ENCODE measurements at regions not wholly inside any gene's neighbourhood (a gene's known extent, or its start where the extent isn't known, plus 50 kb on each side); places are given as distances from the start of the nearest gene placed in this dataset.

DNA sequence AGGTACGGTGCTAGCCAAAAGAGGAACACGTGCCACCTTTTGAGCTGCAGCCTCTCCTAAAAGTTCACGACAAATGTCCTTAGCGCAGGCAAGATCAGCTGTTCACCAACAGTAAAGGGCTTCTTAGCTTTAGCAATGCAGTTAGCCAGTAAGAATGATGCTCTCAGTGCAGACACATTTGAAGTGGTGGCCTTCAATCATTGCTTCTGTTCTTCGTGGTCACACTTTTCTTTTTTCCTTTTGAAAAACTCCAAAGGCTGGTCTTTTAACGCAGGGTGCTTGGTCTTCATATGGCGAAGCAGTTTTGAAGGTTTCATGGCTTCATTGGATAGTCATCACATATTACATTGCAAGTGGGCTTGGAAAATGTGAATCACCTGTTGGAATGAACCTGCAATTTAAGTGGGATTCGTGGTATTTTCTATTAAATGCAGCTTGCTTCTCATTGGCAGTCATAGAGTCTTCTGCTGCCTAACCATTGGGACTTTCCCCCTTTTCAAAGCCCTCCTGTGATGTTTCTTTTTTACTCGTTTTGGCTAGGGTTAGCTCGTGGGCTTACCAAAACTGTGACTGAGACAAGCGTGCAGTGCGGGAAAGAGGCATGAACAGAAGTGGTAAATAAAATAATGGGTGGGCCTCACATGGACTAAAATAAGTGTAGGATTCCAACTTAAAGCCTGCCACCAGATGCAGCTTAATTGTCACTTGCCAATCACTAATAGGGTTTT lies 100.9 kb downstream of the MRPL36 start:
- Histone ChIP-seq H3K27me3 (replicated peaks; ENCODE audit: control insufficient read depth, insufficient read depth, low read length) (no peaks in the 10 kb centered on the region; the same call in 1 of the 2 replicates), H3K4me3 (replicated peaks; ENCODE audit: low read depth, low read length) (no peak overlapping the region), H3K36me3 (ENCODE audit: control insufficient read depth, insufficient read depth, low read length) (no peaks in the 10 kb centered on the region)
- no peak for DNase-seq (ENCODE audit: extremely low read depth, insufficient read length)
- TF ChIP-seq, protein P1, sequence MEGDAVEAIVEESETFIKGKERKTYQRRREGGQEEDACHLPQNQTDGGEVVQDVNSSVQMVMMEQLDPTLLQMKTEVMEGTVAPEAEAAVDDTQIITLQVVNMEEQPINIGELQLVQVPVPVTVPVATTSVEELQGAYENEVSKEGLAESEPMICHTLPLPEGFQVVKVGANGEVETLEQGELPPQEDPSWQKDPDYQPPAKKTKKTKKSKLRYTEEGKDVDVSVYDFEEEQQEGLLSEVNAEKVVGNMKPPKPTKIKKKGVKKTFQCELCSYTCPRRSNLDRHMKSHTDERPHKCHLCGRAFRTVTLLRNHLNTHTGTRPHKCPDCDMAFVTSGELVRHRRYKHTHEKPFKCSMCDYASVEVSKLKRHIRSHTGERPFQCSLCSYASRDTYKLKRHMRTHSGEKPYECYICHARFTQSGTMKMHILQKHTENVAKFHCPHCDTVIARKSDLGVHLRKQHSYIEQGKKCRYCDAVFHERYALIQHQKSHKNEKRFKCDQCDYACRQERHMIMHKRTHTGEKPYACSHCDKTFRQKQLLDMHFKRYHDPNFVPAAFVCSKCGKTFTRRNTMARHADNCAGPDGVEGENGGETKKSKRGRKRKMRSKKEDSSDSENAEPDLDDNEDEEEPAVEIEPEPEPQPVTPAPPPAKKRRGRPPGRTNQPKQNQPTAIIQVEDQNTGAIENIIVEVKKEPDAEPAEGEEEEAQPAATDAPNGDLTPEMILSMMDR (IDR thresholded peaks at IDR 0.05; ENCODE audit: insufficient read depth, low read length, poor library complexity, severe bottlenecking), result no peak

DNA sequence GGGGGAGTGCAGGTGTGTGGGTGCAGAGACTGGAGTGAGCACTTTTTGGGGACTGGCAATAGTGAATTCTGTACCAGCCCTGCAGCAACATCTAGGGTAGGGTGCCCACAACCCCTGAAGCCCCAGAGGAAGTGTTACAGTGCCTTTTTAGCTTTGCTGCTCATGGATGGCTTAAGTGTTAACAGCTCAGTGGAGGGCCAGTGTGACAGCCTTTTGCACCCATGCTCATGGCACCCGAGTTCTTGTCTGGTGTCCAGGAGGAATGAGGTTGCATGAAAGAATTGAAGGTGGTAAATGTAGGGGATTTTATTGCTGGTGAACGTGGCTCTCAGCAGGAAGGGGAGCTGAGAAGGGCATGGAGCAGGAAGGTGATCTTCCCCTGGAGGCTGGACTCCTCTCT lies 107.3 kb downstream of the MRPL36 start:
- no peak overlapping the region for H3K4me3 ChIP-seq (replicated peaks; ENCODE audit: low read depth, low read length)
- H3K36me3 ChIP-seq (ENCODE audit: control insufficient read depth, insufficient read depth, low read length), result no peaks in the 10 kb centered on the region
- H3K27me3 ChIP-seq (replicated peaks; ENCODE audit: control insufficient read depth, insufficient read depth, low read length), result peaks cover 2% of the 10 kb centered on the region; the same call in 1 of the 2 replicates
- no peak for DNase-seq (ENCODE audit: extremely low read depth, insufficient read length)
- TF ChIP-seq, protein P1 (IDR thresholded peaks at IDR 0.05; ENCODE audit: insufficient read depth, low read length, poor library complexity, severe bottlenecking), result no peak

DNA sequence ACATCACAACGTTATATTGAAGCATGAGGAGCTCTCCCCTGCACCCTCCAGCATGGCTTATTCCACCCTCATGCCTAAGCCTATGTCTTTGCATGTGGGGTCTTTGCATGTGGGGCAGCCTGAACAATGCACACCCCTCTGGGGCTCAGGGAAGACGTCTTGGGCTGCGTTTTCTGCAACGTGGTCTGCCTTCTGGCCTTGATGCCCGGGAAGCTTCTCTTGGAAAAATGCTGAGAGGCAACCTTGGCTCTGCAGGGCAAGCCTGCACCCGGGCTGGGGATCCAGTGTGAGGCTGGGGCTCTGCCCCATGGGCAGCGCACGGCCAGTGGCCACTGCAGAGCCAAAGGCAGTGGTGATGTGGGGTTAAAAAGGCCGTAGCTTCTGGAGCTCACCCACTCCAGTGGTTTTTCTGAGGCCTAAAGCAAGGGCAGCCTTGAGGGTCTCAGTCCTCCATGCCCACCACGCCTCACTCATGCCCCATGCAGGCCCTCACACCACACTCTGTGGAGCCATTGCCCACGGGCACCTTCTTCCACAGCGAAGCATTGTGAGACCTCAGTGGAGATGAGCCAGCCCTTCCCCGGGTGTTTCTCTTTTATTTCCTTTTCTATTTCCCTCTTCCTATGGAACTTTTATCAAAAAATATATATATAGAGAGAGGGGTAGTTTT lies 112.2 kb downstream of the MRPL36 start:
- TF ChIP-seq, protein P1 (IDR thresholded peaks at IDR 0.05; ENCODE audit: insufficient read depth, low read length, poor library complexity, severe bottlenecking), result no peak
- peaks cover 2% of the 10 kb centered on the region; the same call in 1 of the 2 replicates for H3K27me3 ChIP-seq (replicated peaks; ENCODE audit: control insufficient read depth, insufficient read depth, low read length)

DNA sequence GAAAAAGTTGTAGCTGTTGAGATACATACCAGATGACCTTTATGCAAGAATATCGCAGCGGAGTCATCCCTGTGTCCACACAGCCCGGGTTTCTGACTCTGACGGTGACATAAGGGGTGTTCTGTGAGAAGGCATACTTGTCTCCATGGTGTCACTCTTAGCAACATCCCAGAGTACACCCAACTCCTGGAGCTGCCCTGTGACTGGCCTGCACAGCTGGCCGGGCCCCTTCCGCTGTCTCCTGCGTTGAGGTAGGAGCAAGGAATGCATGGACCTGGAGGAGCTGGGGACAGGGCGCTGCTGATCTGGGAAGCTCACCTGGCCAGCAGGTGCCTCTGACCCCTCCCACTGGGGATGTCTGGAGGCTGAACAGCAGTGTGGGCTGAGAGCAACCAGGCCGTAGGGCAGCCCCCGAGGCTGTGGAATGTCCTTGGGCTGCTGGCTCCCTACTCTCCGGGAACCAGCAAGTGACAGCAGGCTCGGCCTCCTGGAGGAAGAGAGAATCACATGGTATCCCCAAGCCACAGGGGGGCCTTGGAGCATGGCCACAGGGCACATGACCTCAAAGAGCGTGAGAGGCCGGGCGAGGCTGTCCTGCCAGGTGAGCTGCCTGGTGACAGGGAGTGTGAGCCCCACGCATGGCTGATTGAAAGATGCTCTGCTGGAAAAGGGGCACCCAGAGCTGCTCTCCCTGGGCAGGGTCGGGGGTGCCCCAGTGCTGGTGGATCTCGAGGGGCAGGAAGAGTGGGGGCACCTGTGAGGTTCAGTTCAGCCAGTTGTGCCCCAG lies 113.4 kb downstream of the MRPL36 start:
- Histone ChIP-seq H3K4me3 (replicated peaks; ENCODE audit: low read depth, low read length) (no peak overlapping the region), H3K36me3 (ENCODE audit: control insufficient read depth, insufficient read depth, low read length) (no peaks in the 10 kb centered on the region), H3K27me3 (replicated peaks; ENCODE audit: control insufficient read depth, insufficient read depth, low read length) (peaks cover 2% of the 10 kb centered on the region; the same call in 1 of the 2 replicates)
- DNase-seq (ENCODE audit: extremely low read depth, insufficient read length), result no peak
- TF ChIP-seq, protein P1 (IDR thresholded peaks at IDR 0.05; ENCODE audit: insufficient read depth, low read length, poor library complexity, severe bottlenecking), result no peak

More for the DNA sequence above, 112.2 kb downstream of the MRPL36 start:
- H3K4me3 ChIP-seq (replicated peaks; ENCODE audit: low read depth, low read length), result no peak overlapping the region
- no peak for DNase-seq (ENCODE audit: extremely low read depth, insufficient read length)
- H3K36me3 ChIP-seq (ENCODE audit: control insufficient read depth, insufficient read depth, low read length), result no peaks in the 10 kb centered on the region

DNA sequence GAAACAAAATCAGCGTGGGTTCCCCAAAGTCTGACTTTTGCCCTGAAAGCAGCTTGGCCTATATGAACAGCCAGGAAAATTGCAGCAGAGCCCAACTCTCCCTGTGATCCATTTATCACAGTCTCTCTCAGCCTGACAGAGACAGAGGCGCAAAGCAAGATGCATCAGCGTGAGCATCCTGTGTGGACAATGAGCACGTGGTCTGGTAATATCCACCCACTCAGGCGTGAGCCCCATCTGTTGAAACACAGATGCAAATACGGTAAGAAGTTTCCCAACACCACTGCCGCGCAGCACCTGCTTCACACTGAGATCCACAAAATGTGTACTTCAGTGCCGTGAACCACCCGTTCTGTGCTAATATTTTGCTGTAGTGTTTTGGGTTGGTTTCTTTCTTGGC lies 114.6 kb downstream of the MRPL36 start:
- no peak for DNase-seq (ENCODE audit: extremely low read depth, insufficient read length)
- no peaks in the 10 kb centered on the region for H3K36me3 ChIP-seq (ENCODE audit: control insufficient read depth, insufficient read depth, low read length)
- no peak overlapping the region for H3K4me3 ChIP-seq (replicated peaks; ENCODE audit: low read depth, low read length)
- TF ChIP-seq, protein P1 (IDR thresholded peaks at IDR 0.05; ENCODE audit: insufficient read depth, low read length, poor library complexity, severe bottlenecking), result no peak
- H3K27me3 ChIP-seq (replicated peaks; ENCODE audit: control insufficient read depth, insufficient read depth, low read length), result peaks cover 2% of the 10 kb centered on the region; the same call in 1 of the 2 replicates
